Ishikawa (cell line): ENCODE measurements at regions not wholly inside any gene's neighbourhood (a gene's known extent, or its start where the extent isn't known, plus 50 kb on each side); places are given as distances from the start of the nearest gene placed in this dataset.

Experiments
- CEBPB ChIP-seq: IDR thresholded peaks from 2 replicates; pipeline ENCODE4 v1.6.1; 2012
- CREB1 ChIP-seq: IDR thresholded peaks from 2 replicates; pipeline ENCODE4 v1.6.1; 2012; ENCODE audit warnings: low read depth
- EGR1 ChIP-seq: IDR thresholded peaks from 2 replicates; pipeline ENCODE4 v1.6.1; 2012
- EP300 ChIP-seq: IDR thresholded peaks from 2 replicates; pipeline ENCODE4 v1.6.1; 2012; ENCODE audit warnings: borderline replicate concordance
- FOXM1 ChIP-seq: IDR thresholded peaks from 2 replicates; pipeline ENCODE4 v1.6.1; 2012; ENCODE audit warnings: low read depth, borderline replicate concordance
- MAX ChIP-seq: IDR thresholded peaks from 2 replicates; pipeline ENCODE4 v1.6.1; 2012
- NFIC ChIP-seq: IDR thresholded peaks from 2 replicates; pipeline ENCODE4 v1.6.1; 2012
- RAD21 ChIP-seq: IDR thresholded peaks from 2 replicates; pipeline ENCODE4 v1.6.1; 2012; ENCODE audit warnings: low read depth
- REST ChIP-seq: IDR thresholded peaks from 2 replicates; pipeline ENCODE4 v1.6.1; 2012; ENCODE audit warnings: low read depth, mild to moderate bottlenecking
- TAF1 ChIP-seq: IDR thresholded peaks from 2 replicates; pipeline ENCODE4 v1.6.1; 2012; ENCODE audit warnings: low read depth, mild to moderate bottlenecking
- TCF12 ChIP-seq: IDR thresholded peaks from 2 replicates; pipeline ENCODE4 v1.6.1; 2012; ENCODE audit warnings: low read depth
- TEAD4 ChIP-seq: IDR thresholded peaks from 2 replicates; pipeline ENCODE4 v1.6.1; 2012
- USF1 ChIP-seq: IDR thresholded peaks from 2 replicates; pipeline ENCODE4 v1.6.1; 2012
- YY1 ChIP-seq: IDR thresholded peaks from 2 replicates; pipeline ENCODE4 v1.6.1; 2012; ENCODE audit warnings: low read depth
- ZBTB7A ChIP-seq: IDR thresholded peaks from 2 replicates; pipeline ENCODE4 v1.6.1; 2012; ENCODE audit warnings: low read depth

- TF ChIP-seq TCF12: no peak
- TF ChIP-seq EP300: no peak
- no peak for TF ChIP-seq ZBTB7A
Measured at GRCh38 chr7:77484785-77485184, 52.3 kb upstream of the PTPN12 start.

GRCh38 chr7:77482015-77482414, 55.1 kb upstream of the PTPN12 start:
- TF ChIP-seq TCF12 (no peak), CEBPB (peak; percentile 99)

GRCh38 chr7:77481615-77482014, 55.5 kb upstream of the PTPN12 start:
- no peak for TF ChIP-seq YY1
- TF ChIP-seq RAD21: no peak
- TF ChIP-seq EGR1: no peak
- no peak for TF ChIP-seq ZBTB7A
- no peak for TF ChIP-seq EP300
- TF ChIP-seq NFIC: no peak
- no peak for TF ChIP-seq USF1
- no peak for TF ChIP-seq TEAD4
- TF ChIP-seq MAX: no peak
- TF ChIP-seq REST: no peak

GRCh38 chr7:77479536-77480088, 57.5 kb upstream of the PTPN12 start:
- TF ChIP-seq CEBPB (peak; percentile 19; the same call in 1 of the 2 replicates), RAD21 (no peak)

- TF ChIP-seq YY1: no peak
Measured at GRCh38 chr7:77476871-77477270, 60.2 kb upstream of the PTPN12 start.

- TF ChIP-seq EP300 (no peak), CEBPB (no peak), FOXM1 (no peak), EGR1 (no peak), TCF12 (no peak), ZBTB7A (no peak)
Measured at GRCh38 chr7:77475181-77475580, 59.0 kb upstream of the GSAP start.

- TF ChIP-seq TAF1: no peak
Measured at GRCh38 chr7:77474756-77475155, 58.6 kb upstream of the GSAP start.

- TF ChIP-seq EP300: no peak
- no peak for TF ChIP-seq TEAD4
- no peak for TF ChIP-seq REST
- no peak for TF ChIP-seq NFIC
- no peak for TF ChIP-seq TAF1
- no peak for TF ChIP-seq CREB1
- no peak for TF ChIP-seq RAD21
- TF ChIP-seq TCF12: no peak
- no peak for TF ChIP-seq YY1
- TF ChIP-seq USF1: no peak
- TF ChIP-seq CEBPB: no peak
- no peak for TF ChIP-seq EGR1
- no peak for TF ChIP-seq FOXM1
Measured at GRCh38 chr7:77473229-77474005, 57.3 kb upstream of the GSAP start.
